Neural crest cell (in vitro differentiated cells): ENCODE measurements at regions not wholly inside any gene's neighbourhood (a gene's known extent, or its start where the extent isn't known, plus 50 kb on each side); places are given as distances from the start of the nearest gene placed in this dataset.

Source experiments
- DNase-seq: peaks from one replicate; pipeline ENCODE4 v3.0.0; 2021; ENCODE audit warnings: low read depth, mixed read lengths, low spot score
- H3K27ac Mint-ChIP-seq: one replicate; pipeline ENCODE4 v1.8.0; 2021; ENCODE audit warnings: mild to moderate bottlenecking, mixed read lengths; ENCODE audit not compliant: unreplicated experiment
- H3K27me3 Mint-ChIP-seq: 2 replicates; pipeline ENCODE4 v1.8.0; 2021; ENCODE audit warnings: low read depth, mild to moderate bottlenecking, mixed read lengths
- H3K36me3 Mint-ChIP-seq: 2 replicates; pipeline ENCODE4 v1.8.0; 2021; ENCODE audit warnings: low read depth, mild to moderate bottlenecking, mixed read lengths
- H3K4me1 Mint-ChIP-seq: 2 replicates; pipeline ENCODE4 v1.8.0; 2021; ENCODE audit warnings: mixed read lengths
- H3K4me3 Mint-ChIP-seq: one replicate; pipeline ENCODE4 v1.8.0; 2021; ENCODE audit warnings: mild to moderate bottlenecking, mixed read lengths
- H3K9me3 Mint-ChIP-seq: 2 replicates; pipeline ENCODE4 v1.8.0; 2021; ENCODE audit warnings: mixed read lengths
- TF ChIP-seq, protein P1 (sequence below): fragments of 200-600 bp; sonication (generic); conservative IDR thresholded peaks from 2 replicates; pipeline ENCODE4 v1.5.0; 2021; ENCODE audit warnings: antibody characterized with exemption, mild to moderate bottlenecking

DNA sequence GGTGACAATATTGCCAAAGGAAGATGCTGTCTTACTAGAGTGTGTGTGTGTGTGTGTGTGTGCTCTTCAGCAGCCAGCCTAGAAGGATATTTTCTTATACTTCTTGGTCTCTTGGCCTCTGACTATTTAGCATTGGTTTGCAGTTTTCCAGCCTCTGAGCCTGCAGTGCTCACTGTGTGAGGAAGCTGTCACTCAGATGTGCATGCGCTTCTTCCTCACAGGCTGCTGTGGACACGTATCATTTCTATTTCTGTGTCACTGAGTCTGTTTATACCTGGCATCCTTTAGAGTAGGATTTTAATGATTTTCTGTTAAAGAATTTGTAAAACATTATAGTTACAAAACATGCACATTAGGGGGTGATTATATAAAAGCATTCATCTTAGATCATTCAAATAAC is 83.3 kb downstream of the ALDH8A1 start:
- Mint-ChIP-seq H3K4me1 (no peaks in the 10 kb centered on the region), H3K9me3 (peaks cover 3% of the 10 kb centered on the region), H3K27me3 (no peaks in the 10 kb centered on the region), H3K27ac (no peak overlapping the region), H3K4me3 (no peak overlapping the region), H3K36me3 (no peaks in the 10 kb centered on the region)
- DNase-seq = no peak
- TF ChIP-seq, protein P1, sequence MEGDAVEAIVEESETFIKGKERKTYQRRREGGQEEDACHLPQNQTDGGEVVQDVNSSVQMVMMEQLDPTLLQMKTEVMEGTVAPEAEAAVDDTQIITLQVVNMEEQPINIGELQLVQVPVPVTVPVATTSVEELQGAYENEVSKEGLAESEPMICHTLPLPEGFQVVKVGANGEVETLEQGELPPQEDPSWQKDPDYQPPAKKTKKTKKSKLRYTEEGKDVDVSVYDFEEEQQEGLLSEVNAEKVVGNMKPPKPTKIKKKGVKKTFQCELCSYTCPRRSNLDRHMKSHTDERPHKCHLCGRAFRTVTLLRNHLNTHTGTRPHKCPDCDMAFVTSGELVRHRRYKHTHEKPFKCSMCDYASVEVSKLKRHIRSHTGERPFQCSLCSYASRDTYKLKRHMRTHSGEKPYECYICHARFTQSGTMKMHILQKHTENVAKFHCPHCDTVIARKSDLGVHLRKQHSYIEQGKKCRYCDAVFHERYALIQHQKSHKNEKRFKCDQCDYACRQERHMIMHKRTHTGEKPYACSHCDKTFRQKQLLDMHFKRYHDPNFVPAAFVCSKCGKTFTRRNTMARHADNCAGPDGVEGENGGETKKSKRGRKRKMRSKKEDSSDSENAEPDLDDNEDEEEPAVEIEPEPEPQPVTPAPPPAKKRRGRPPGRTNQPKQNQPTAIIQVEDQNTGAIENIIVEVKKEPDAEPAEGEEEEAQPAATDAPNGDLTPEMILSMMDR = no peak

DNA sequence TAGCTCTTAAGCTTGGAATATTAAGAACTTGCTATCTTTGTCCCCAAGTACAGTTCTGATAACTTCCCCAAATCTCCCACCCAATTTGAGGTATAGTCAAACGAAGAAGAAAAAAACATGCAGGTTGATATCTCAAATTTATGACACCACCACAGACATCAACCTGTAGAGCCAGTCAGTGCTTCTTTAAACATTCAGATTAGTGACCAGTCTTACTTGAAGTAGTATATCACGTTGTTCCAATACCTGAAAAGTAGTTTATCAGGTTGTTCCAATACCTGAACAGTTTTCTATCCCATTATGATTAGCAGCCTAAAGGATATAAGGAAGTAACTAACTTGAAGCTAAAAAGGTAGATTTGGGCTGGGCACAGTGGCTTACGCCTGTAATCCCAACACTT is 85.3 kb downstream of the ALDH8A1 start:
- H3K9me3 Mint-ChIP-seq = no peaks in the 10 kb centered on the region
- no peak for DNase-seq
- no peak overlapping the region for H3K27ac Mint-ChIP-seq
- H3K4me3 Mint-ChIP-seq = no peak overlapping the region
- no peaks in the 10 kb centered on the region for H3K4me1 Mint-ChIP-seq
- no peaks in the 10 kb centered on the region for H3K36me3 Mint-ChIP-seq
- no peaks in the 10 kb centered on the region for H3K27me3 Mint-ChIP-seq
- TF ChIP-seq, protein P1 = no peak

DNA sequence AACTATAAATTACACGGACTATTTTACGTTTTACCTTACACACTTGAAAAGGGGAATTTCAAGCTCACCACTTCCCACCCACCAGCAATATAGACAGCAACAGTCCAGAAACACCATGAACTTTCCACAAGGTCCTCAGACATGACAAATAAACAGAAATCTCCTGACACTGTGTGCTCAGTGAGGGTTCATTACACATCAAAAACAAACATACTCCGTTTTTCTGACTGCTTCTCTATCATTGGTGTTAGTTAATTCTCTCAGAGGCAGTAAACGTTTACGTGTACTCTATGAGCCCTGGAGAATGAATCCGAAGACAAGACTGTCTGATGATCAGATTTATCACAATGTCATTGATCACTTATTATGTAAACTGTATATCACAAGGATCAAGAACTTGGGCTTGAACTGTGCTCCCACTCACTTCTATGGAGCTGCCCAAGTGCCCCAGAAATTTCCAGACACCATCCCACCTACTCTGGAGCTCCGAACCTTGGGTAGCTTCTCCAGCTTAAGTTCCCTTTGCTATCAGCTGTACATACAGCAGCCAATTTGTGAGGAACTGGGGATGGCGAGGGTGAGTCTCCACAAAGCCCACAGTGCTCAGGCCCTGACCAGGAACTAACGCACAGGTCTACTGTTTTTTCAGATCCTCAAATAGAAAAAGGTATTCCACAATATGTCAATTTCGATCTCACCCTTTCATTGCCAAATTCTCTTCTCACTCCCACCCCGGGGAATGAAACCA is 86.0 kb downstream of the ALDH8A1 start:
- H3K4me3 Mint-ChIP-seq = no peak overlapping the region
- TF ChIP-seq, protein P1 = no peak
- no peaks in the 10 kb centered on the region for H3K4me1 Mint-ChIP-seq
- no peaks in the 10 kb centered on the region for H3K27me3 Mint-ChIP-seq
- no peaks in the 10 kb centered on the region for H3K36me3 Mint-ChIP-seq
- no peak for DNase-seq
- no peak overlapping the region for H3K27ac Mint-ChIP-seq
- no peaks in the 10 kb centered on the region for H3K9me3 Mint-ChIP-seq

DNA sequence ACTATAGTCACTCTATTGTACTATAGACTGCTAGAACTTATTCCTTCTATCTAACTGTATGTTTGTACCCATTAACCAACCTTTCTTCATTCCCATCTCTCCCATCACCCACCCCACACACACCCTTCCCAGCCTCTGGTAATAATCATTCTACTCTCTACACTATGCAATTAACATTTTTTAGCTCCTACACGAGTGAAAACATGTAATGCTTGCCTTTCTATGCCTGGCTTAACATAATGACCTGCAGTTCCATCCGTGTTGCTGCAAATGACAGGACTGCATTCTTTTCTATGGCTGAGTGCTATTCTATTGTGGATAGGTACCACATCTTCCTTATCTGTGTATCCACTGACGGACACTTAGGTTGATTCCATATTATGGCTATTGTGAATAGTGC is 95.5 kb downstream of the ALDH8A1 start:
- TF ChIP-seq, protein P1 = no peak
- Mint-ChIP-seq H3K27ac (no peak overlapping the region), H3K9me3 (no peaks in the 10 kb centered on the region), H3K4me3 (no peak overlapping the region), H3K4me1 (peaks cover 13% of the 10 kb centered on the region), H3K36me3 (no peaks in the 10 kb centered on the region), H3K27me3 (no peaks in the 10 kb centered on the region)
- no peak for DNase-seq

DNA sequence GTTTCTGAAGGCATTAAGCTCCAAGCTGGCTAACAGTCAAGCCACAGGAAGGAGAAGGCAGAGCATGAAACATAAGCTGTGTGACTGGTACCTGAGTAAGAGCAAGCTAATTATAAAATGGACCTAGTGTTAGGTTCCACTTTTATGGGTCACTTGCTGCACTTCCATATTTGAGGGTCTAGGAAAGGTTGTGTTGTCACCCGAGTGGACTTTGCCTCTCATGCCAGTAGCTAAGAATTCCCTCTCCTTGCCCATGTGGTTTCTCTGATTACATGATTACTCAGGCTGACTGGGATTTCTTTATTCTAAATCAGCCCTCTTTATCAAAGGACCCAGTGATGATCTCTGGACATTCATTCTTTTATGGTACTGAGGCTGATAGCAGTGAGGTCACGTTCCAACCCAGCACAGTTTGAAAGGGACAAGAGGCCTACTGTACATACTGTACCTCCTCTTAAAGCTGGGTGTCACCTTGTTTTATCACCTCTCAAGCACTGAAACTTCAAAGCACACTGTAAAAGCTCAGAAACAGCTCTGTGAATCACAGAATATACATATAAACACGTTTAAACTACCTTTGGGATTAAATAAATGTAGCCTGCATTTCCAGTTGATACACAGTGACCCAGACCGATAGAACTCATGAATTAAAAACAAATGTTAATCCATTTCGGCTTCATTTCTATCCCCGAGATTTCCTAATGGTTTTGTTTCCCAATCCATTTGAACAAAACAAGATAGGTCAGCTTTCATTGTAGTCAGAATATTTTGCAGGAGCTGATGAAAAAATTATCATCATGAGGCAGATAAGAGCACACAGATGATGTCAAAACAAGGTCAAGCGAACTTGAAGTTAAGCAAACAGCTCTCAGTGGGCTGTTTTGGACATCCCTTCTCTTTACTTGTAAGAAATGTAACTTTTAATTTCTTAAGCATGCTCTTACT is 96.5 kb downstream of the ALDH8A1 start:
- no peak overlapping the region for H3K4me3 Mint-ChIP-seq
- H3K36me3 Mint-ChIP-seq = no peaks in the 10 kb centered on the region
- DNase-seq = no peak
- no peaks in the 10 kb centered on the region for H3K27me3 Mint-ChIP-seq
- peaks cover 13% of the 10 kb centered on the region for H3K4me1 Mint-ChIP-seq
- H3K27ac Mint-ChIP-seq = no peak overlapping the region
- TF ChIP-seq, protein P1 = no peak
- H3K9me3 Mint-ChIP-seq = no peaks in the 10 kb centered on the region
